DND-41 (cell line): ENCODE measurements at regions not wholly inside any gene's neighbourhood (a gene's known extent, or its start where the extent isn't known, plus 50 kb on each side); places are given as distances from the start of the nearest gene placed in this dataset.

Source experiments
- EZH2 ChIP-seq: IDR thresholded peaks from 3 replicates; pipeline ENCODE4 v1.6.1; 2012; ENCODE audit warnings: borderline replicate concordance, low read depth, mild to moderate bottlenecking, moderate library complexity, low read length, inconsistent platforms; ENCODE audit not compliant: severe bottlenecking
- TF ChIP-seq, protein P1 (sequence below): IDR thresholded peaks from 2 replicates; pipeline ENCODE4 v1.5.1; 2012; ENCODE audit warnings: borderline replicate concordance, low read length, moderate library complexity, mild to moderate bottlenecking; ENCODE audit not compliant: poor library complexity, severe bottlenecking; ENCODE audit errors: extremely low read depth

DNA sequence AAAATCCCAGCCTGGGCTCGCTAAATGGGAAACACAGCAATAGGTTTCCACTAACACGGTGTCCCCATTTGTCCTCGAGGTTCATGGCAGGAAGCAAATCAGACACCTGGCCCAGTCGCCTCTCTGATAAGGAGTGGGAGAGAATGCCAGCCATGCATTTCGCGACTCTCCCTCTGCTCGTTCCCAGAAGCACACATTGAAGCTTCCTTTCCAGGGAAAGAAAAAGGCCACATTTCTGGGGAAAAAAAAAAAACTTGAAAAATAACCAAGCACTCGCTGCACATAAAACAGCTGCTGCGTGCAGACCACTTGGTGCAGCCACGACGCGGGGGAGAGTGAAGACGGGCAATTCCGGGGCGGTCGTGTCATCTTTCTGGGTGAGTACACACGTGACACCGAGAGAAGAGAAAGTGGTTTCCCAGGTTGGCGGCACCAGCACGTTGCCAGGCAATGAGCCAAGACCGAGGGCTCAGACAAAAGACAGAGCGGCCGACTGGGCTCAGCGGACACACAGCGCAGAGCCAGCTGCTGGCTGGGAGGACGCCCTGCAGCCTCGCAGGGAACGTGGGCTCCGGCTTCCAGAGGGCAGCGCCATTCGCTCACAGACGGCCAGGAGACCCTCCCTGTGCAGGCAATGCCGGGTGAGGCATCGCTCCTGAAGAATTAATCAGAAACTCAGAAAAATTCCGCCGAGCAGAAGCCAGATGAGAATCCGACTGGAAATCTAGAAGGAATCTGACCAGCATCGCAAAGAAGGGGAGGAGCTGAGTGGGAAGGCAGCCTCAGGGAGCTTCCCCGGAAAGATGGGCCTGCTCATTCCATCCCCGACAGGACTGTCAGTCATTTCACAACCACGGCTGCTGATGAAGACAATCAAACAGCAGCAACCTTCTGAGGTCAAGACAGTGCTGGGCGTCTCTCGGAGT, 83.2 kb upstream of the IRS2 start:
- no peak for TF ChIP-seq EZH2
- TF ChIP-seq, protein P1, sequence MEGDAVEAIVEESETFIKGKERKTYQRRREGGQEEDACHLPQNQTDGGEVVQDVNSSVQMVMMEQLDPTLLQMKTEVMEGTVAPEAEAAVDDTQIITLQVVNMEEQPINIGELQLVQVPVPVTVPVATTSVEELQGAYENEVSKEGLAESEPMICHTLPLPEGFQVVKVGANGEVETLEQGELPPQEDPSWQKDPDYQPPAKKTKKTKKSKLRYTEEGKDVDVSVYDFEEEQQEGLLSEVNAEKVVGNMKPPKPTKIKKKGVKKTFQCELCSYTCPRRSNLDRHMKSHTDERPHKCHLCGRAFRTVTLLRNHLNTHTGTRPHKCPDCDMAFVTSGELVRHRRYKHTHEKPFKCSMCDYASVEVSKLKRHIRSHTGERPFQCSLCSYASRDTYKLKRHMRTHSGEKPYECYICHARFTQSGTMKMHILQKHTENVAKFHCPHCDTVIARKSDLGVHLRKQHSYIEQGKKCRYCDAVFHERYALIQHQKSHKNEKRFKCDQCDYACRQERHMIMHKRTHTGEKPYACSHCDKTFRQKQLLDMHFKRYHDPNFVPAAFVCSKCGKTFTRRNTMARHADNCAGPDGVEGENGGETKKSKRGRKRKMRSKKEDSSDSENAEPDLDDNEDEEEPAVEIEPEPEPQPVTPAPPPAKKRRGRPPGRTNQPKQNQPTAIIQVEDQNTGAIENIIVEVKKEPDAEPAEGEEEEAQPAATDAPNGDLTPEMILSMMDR: no peak
